NCI-H1105 treated with DMSO at 0.1 percent for 48 hours (cell line): ENCODE measurements at regions not wholly inside any gene's neighbourhood (a gene's known extent, or its start where the extent isn't known, plus 50 kb on each side); places are given as distances from the start of the nearest gene placed in this dataset.
"Not testable (repeated sequence)": the region's sequence is repeated elsewhere in the genome, so short reads cannot be mapped to it uniquely, and the experiment has no call there.

ENCODE experiments used
- DNase-seq: peaks from one replicate; lab custom pipeline; 2025; lab: John Stamatoyannopoulos, UW

DNA sequence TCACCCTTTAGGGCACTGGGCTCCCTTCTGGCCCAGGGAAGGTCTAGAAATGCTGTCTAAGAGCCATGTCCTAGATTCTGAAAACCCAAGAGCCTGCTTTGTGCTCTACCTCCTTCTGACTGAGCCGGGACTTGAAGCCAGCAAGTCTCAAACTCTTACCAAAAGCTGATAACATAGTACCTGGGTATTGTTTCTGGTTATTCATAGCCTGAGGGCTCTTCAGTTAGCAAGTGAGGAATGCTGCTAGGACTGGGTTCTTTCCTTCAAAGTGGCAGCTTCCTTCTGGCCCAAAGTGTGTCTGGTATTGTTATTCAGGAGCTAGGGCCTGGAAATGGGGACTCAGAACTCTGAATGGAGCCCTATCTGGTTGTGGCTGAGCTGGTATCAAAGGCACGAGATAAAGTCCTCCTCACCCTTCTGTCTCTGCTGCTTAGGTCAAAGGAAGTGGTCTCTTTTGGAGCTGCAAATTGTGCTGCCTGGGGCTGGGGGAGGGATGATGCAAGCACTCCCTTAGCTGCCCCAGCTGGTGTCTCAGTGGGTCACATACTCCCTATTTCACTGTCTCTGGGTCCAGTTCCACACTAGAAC lies 696.0 kb upstream of the CCDC179 start:
- DNase-seq = no peak

DNA sequence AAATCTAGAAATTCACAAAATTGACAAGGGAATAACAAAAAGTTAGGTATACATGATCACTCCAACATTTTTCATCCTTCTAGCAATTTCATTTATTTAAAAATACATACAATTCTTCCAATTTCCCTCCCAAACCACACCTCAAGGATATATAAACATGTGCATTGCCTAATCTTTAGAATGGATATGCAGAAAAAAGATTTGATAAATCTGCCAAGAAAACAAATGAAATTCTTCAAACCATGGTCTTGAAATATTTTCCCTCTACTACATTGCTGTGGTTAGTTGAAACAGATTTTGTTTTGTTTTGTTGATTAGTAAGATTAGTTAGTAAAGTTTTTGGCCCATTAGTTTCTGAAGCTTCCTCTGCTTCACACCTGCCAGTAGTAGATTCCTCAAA lies 703.3 kb upstream of the CCDC179 start:
- no peak for DNase-seq

DNA sequence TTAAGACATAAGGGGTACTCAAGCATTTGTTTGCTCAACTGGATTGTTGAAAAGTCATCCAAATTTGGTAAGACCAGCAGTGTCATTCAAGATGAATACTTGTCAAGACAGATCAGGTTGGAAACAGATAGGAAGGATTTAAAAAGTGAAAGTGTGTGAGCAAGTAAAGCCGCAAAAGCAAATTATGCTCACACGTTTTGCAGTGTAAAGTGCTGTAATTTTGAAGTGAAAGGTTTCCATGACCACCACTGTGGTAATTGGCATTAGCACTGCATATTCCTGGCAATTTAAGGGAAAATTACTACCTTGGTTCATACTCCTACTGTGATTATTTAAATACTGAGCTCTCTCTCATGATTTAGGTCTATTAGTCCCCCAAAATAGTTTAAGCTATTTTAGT lies 704.1 kb upstream of the CCDC179 start:
- DNase-seq = peak; percentile 16

DNA sequence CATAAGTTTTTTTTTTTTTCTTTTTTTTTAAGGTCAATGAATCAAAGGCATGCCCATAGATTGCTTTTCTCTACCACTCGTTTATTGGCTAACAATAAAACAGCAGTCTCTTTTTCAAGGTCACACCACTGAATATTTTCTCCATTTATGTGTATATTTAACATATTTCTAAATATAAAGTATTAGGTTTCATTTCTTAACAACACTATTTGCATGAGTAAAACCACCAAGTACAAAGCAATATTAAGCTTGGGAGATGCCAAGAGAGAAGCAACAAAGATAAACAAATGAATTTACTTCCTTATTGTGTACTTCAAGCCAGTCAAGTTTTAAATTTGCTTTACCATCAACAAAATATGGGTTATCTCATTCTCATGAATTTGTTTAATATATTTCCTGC lies 708.9 kb upstream of the CCDC179 start:
- no peak for DNase-seq

DNA sequence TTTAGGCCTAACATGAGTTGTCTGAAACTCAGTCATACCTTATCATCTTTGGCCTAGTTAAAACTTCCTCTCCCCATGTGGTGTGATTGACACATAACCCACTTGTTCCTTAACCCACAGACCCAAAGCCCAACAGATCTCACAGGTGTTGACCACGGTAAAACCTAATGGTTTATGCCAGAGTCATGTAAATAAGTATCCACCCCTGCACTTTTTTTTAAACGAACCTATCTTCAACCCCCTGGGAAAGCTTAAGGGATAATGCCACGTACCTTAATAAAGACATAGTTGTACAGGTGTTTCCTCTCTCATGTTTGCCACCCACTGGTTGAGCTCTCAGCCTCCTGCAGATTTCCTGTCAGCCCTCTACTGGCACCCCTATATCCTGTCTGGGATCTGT lies 709.3 kb upstream of the CCDC179 start:
- DNase-seq = no peak

DNA sequence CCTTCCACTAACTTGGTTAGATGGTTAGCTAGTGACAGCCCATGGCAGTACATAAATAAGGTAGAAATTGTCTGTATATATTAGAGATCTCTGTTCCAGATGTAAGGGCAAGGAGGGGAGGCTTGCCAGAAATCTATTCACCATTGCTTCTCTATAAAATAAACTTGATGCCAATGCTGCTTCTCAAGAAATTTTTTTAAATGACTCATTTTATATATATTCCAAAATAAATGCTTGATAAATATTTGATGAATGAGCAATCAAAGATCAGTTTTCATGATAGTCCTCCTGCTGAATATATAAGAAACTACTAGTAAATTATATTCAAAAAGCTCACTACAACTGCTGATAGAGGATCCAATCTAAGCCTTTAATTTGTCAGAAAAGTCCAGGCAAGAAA lies 710.6 kb upstream of the CCDC179 start:
- DNase-seq = no peak

DNA sequence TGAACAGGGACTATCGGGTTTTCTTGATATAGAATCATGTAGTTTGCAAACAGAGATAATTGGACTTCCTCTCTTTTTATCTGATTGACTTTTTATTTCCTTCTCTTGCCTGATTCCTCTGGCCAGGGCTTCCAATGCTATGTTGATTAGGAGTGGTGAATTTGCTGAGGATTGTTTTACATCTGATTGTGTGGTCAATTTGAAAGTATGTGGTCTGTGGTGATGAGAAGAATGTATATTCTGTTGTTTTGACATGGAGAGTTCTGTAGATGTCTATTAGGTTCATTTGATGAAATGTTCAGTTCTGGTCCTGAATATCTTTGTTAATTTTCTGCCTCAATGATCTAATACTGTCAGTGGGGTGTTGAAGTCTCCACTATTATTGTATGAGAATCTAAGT lies 713.2 kb upstream of the CCDC179 start:
- DNase-seq = no peak

DNA sequence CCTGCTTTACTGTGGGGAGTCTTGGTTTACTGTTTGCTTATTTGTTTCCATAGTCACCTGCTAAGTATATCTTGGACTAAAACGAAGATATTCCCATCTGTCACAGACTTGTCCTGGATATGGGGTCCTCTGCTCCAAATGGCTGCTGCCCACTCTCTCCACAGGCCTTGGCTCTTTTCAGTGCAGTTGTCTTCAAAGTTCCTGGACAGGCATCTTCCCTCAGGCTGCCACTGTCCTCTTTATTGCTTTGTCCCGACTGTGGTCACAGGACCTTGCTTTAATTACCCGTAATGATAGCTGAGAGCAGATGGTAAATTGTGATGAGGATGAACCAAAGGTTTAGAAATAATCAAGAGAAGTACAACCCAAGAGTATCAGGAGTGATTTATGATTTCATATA lies 713.9 kb upstream of the CCDC179 start:
- no peak for DNase-seq

DNA sequence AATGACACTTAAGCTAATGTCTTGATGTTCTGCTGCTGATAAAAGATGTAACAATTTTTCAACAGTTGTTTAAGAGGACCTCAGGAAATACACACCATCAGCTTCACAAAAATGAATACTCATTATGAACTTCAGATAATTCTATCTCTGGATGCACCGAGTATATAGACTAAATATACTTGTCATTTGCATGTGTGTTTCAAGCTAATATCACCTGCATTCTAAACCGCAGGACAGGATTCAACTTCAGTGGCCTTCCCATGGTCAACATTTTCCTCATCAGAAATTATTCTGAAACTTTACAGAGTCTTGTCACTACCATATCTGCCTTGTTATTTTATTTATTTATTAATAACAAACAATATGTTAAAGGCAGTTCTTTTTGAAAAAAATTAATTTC lies 717.0 kb upstream of the CCDC179 start:
- DNase-seq = no peak

DNA sequence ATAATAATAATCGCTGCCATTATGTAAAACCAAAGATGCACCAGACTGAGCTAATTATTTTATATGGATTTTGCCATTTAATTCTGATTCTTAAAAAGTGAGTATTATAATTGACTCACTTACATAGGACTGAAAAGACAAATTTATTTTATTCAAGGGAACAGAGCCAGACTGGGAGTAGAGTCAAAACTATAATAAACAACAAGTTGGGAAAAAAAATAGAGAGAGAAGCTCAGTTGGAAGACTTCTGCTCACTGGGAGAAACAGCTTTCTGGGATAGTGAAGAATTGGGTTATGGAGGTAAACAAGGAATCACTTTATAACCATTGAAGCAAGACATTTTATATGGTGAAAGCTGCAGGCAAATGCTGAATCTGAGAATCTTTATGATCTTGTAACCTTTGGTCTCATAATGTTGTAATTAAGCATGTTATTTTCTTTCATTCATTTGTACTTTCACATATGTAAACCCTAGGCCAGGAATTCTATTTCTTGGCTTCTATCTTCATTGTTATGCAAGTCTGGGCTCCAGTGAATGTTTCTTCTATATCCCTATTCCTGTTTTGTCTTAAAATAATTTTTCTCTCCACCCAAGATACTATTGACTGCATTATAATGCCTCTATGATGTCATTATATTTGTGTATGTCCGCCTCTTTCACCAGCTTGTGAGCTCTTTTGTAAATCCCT lies 725.3 kb upstream of the CCDC179 start:
- no peak for DNase-seq

DNA sequence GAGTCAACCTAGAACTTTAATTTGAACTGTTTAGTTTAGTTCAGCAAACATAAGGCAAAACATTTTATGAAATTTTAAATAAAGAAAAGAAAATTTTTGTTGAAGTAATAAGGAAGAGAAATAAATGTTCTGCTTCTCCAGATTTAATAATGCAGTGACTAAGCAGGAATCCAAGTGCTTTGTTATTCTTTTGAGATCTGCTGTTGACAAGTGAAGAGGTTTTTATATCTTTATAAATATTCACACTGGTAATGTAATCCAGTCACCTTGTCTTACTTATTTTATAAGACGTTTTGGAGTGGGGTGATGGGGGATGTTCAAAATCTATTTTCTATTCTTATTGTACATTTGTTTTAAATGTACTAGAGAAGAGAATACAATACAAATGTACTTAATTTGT lies 725.9 kb upstream of the CCDC179 start:
- DNase-seq = no peak

DNA sequence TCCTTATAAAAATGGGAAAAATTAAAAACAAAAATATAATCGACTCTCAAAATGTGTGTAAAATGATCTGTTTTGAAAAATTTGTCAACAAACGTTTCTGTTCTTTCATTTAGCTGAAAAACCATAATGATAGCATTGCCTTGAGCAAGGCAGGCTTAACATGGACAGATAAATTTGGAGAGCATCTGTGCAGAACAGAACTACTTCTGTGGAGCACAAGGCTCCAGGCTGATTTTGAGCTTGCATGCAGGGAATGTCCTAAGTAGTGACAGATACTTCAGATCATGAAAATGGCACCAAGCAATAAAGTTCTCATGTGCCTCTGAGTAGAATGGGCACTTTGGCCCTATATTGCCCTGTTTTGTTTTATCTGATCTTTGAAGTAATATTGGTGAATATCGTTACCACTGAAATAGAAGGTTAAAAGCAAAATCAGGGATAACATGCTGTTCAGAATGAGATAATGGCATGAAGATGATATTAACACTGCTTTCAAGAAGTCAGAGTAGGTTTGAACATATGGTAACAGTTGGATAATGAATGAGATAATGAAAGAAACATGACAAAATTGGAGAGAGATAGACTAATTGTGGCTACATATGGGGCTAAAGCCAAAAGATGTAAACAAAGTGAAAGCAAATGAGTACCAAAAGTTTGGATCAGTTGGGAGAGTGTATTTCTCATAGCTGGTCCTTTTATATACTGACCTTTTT lies 730.5 kb upstream of the CCDC179 start:
- DNase-seq = no peak

DNA sequence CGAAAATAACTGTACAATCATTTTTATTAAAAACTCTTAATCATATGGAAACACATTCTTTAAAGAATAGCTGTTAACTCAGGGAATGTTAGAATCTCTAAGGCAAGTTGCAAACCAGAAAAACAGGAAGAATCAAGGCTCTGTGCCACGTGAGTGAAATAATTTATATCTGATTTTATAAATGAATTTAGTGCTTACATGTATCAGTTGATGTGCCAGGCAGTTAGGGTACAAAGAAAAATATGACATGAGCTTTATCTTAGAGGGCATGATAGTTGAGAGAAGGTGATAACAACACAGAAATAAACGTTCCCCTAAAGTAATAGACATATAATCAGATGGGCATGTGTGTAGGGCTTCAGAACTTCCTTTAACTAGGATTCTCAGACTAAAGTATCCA lies 734.5 kb upstream of the CCDC179 start:
- no peak for DNase-seq

DNA sequence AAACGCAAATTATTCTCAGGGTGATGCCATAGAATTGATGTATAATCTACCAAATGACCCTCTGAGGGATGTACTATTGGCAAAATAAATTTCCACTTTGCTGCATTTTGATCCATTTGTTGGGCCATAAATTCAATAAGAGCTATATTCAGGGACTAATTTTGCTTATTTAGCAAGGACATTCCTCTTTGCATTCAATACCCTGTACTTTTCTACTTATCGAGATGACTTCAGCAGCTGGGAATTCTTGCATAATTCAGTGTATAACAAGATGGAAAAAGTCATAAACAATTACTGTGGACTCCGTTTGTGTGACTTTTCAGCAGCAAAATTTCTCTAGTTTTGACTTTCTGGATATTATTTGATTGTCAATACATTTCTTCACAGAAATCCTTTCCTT lies 744.7 kb upstream of the CCDC179 start:
- no peak for DNase-seq

DNA sequence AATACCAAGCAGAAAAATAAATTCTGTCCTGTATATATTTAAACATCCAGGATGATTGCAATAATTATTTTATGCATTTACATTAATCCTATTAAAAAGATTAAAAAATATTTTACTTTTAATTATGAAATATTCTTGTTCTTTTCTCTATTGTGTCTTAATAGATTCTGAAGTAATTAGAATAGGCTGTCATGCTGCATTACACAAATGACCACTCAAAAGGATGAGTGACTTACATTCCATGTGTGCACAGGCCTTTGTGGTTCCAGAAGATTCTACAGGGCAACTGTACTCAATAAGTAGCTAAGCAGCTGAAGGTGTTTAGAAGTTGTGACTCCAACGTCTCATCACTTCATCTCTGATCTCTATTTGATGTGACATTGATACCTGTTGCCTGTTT lies 745.9 kb upstream of the CCDC179 start:
- DNase-seq = no peak

DNA sequence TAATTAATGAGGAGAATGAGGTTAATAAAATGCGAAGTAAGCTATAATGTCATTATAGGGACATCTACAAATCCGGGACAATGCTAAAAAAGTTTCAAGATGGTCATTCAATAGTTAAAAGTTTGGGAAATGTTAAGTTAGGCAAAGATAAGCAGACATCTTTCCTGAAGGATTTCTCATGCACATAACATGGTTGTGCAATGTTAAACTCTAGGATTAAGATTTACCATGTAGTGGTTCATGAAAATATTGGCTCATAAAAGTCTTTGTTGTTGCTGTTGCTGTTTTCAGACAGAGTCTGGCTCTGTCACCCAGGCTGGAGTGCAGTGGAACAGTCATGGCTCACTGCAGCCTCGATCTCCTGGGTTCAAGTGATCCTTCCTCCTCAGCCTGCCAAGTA lies 751.5 kb upstream of the CCDC179 start:
- no peak for DNase-seq

DNA sequence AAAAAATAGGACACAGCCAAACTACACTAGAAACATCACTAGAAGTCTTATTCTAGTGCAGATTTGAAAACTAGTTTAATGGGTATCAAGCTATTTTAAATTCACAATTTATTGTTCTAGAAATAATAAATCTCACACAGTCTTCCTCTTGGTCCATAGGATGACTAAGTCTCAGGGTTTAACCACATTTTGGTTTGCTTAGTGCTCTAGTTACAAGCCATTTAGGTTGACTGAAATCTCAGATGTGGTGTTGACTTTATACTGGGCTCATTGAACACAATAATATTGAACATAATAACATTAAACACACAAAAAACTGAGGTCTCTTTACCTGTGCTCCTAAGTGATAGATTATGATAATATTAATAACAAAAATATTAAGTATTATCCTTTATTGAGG lies 760.3 kb upstream of the CCDC179 start:
- DNase-seq = no peak

DNA sequence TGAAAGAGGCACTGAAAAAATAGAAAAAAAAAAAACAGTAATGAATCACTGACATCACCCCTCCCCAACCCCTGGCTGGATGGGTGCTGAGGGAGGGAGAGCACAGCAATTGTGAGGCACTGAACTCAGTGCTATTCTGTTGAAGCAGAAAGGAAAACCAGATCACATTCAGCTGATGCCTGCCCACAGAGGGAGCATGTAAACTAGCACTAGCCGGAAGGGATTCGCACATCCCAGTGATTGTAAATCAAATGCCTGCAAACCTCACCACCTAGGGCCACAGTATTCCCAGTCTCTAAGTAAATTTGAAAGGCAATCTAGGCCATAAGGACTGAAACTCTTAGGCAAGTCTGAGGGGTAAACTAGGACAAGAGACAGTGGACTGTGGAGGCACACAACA lies 772.0 kb upstream of the CCDC179 start:
- DNase-seq = no peak

DNA sequence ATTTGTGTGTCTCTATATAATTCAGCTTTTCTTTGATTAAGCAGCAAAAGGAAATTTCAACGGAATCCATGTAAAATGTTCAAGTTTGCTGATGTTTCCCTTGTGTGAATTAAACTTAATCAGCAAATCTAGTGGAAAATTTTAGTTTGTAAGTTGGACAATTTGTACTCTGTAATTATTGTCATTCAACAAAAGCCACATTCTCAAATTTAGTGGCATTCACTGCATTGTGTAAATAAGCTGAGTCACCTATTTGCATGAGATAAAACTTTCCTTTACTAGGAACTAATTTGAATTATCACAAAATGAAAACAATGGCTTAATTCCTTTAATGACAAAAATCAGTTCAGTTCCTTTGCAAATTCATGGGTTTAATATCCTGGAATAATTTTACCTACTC lies 784.2 kb upstream of the CCDC179 start:
- DNase-seq = no peak

DNA sequence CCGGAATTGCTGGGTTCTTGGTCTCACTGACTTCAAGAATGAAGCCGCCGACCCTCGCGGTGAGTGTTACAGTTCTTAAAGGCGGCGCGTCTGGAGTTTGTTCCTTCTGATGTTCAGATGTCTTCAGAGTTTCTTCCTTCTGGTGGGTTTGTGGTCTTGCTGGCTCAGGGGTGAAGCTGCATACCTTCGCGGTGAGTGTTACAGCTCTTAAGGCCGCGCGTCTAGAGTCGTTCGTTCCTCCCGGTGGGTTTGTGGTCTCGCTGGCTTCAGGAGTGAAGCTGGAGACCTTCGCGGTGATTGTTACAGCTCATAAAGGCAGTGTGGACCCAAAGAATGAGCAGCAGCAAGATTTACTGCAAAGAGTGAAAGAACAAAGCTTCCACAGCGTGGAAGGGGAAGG lies 792.1 kb upstream of the CCDC179 start:
- not testable (repeated sequence) for DNase-seq

DNA sequence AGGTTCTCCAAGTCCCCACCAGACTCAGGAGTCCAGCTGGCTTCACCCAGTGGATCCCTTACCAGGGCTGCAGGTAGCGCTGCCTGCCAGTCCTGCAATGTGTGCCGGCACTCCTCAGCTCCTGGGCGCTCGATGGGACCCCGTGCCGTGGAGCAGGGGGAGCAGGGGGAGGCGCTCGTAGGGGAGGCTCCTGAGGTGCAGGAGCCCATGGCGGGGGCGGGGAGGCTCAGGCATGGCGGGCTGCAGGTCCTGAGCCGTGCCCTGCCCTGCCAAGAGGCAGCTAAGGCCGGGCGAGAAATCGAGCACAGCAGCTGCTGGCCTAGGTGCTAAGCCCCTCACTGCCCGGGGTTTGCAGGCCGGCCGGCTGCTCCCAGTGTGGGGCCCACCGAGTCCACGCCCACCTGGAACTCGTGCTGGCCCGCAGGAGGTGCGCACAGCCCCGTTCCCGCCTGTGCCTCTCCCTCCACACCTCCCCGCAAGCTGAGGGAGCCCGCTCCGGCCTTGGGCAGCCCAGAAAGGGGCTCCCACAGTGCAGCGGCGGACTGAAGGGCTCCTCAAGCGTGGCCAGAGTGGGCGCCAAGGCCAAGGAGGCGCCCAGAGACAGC lies 792.9 kb upstream of the CCDC179 start:
- DNase-seq = no peak

DNA sequence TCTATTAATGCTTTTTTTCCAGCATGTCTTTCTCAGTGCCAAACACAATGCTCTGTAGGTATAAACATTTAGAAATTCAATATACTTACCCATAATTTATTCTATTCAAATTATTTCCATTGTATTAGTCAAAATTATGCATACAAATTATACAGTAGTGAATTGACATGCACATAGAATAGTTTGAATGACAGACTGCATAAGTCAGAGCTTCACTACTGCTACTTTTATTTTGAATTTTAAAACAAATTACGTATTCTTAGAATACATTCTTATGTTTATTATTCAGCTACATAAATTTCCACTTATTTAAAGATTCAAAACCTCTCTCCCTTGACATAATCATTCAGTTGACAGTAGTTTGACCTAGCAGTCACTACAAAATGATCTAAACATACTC lies 808.0 kb upstream of the CCDC179 start:
- no peak for DNase-seq

DNA sequence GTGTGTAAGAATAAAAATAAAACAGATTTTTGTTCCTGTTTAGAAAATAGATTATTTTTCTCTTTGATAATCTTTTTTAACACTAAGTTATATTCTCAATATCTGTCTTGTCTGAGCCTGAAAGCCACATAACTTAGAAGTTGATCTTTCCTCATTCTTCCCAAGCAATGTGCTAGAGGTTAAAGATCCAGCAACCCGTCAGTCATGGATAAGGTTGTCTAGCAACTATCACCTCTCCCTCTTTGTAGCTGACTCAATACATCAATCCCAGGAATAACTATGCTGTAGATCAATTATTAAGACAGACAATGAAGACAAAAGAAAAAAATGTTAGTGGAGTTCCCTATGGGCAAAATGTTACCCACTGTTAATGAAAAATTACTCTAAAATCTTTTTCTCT lies 813.1 kb upstream of the CCDC179 start:
- DNase-seq = no peak
